ENCODE measurements at regions not wholly inside any gene's neighbourhood (a gene's known extent, or its start where the extent isn't known, plus 50 kb on each side); places are given as distances from the start of the nearest gene placed in this dataset.

DNA sequence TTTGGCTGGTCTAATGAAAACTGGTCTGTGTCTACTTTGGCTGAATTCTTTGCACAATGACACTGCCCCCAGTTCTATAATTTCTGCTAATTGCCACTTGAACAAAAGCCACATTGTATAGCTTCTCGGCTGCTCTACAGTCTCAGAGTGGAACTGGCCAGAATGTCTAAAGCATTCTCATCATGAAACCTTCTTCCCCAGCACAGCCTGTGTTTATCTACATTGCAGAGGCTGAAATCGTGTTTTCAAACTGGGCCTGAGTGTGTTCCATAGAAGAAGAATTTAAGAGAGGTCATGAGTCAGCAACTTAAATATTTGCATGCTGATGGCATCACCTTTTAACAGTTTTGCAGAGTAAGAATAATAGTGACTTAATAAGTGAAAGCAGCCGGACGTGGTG lies 177.2 kb downstream of the BUB3 start:
- intact Hi-C loops (cut with DNase I), result no loop called here
- no peaks in the 10 kb centered on the region for H3K36me3 ChIP-seq
- H3K4me3 ChIP-seq, result no peak overlapping the region
- H3K4me1 ChIP-seq, result no peaks in the 10 kb centered on the region
- no peak for ATAC-seq
- no peak for DNase-seq
- TF ChIP-seq, protein P1, sequence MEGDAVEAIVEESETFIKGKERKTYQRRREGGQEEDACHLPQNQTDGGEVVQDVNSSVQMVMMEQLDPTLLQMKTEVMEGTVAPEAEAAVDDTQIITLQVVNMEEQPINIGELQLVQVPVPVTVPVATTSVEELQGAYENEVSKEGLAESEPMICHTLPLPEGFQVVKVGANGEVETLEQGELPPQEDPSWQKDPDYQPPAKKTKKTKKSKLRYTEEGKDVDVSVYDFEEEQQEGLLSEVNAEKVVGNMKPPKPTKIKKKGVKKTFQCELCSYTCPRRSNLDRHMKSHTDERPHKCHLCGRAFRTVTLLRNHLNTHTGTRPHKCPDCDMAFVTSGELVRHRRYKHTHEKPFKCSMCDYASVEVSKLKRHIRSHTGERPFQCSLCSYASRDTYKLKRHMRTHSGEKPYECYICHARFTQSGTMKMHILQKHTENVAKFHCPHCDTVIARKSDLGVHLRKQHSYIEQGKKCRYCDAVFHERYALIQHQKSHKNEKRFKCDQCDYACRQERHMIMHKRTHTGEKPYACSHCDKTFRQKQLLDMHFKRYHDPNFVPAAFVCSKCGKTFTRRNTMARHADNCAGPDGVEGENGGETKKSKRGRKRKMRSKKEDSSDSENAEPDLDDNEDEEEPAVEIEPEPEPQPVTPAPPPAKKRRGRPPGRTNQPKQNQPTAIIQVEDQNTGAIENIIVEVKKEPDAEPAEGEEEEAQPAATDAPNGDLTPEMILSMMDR (IDR thresholded peaks at IDR 0.05), result no peak
- no peak for TF ChIP-seq POLR2A (IDR thresholded peaks at IDR 0.05)
- 56 to 71% (median 64%) methylated on average over 4 of the region's 4 CpGs for WGBS, 4 donors
- H3K27ac ChIP-seq, result no peak overlapping the region
- H3K9me3 ChIP-seq, result peaks cover 0 to 6% (median 0%) of the 10 kb centered on the region in 12 donors
- peaks cover 0 to 4% (median 0%) of the 10 kb centered on the region in 9 donors for H3K27me3 ChIP-seq

- 86 to 93% (median 92%) methylated on average over 1 of the region's 1 CpG for WGBS, 4 donors
- Histone ChIP-seq H3K36me3 (no peaks in the 10 kb centered on the region), H3K4me3 (no peak overlapping the region), H3K4me1 (no peaks in the 10 kb centered on the region), H3K27me3 (peaks cover 0 to 4% (median 0%) of the 10 kb centered on the region in 9 donors), H3K9me3 (no peaks in the 10 kb centered on the region), H3K27ac (no peak overlapping the region)
- no peak for DNase-seq
- TF ChIP-seq, protein P1 (IDR thresholded peaks at IDR 0.05), result no peak
- no peak for TF ChIP-seq POLR2A (IDR thresholded peaks at IDR 0.05)
- no peak for ATAC-seq
- intact Hi-C loops (cut with DNase I), result no loop called here
Observed at GRCh38 chr10:123346581-123346980, 192.4 kb downstream of the BUB3 start.

DNA sequence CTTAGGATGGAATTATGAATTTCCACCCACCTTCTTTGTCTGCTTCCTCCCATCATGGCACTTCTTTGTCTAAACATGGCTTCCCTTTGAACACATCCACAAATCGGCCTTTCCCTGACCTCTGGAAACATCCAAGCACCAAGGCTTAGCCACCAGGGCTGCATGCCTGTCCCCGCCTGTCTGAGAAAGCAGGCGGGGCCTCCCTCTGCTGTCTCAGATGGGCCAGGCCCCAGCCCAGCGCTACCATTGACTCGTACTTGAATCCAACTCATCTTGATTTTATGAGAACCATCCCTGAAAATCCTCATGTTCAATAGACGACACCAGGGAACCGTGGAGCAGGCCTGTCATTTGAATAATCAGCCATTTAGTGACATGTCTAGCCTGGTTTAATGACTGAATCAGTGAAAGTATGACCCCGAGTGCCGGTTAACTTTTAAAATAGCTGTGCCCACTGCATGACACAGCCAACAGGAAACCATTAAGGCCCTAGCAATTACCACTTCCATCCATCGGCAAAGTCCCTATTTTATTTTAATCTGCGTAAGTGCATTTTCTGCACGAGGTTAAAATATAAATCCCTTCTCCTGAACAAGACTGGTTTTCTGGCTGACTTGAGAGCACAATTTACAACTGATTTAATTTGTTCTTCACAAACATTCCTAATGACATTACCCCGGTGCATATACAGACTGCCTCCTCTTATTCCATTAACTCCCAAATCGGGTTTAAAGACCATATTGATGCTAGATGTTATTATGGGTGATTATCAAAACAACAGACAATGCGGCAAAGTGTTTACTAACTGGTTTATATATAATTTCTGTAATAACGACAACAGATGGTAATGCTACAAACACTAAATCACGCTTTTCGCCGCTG lies 194.7 kb downstream of the BUB3 start:
- H3K27me3 ChIP-seq, result no peaks in the 10 kb centered on the region
- intact Hi-C loops (cut with DNase I), result no loop called here
- no peak for ATAC-seq
- no peaks in the 10 kb centered on the region for H3K36me3 ChIP-seq
- H3K4me3 ChIP-seq, result no peak overlapping the region
- DNase-seq, result no peak
- H3K27ac ChIP-seq, result no peak overlapping the region
- H3K9me3 ChIP-seq, result no peaks in the 10 kb centered on the region
- H3K4me1 ChIP-seq, result no peaks in the 10 kb centered on the region
- TF ChIP-seq POLR2A (IDR thresholded peaks at IDR 0.05), result no peak
- TF ChIP-seq, protein P1 (IDR thresholded peaks at IDR 0.05), result no peak
- 90 to 94% (median 92%) methylated on average over 19 of the region's 19 CpGs for WGBS, 4 donors

- Histone ChIP-seq H3K27ac (no peak overlapping the region), H3K9me3 (no peaks in the 10 kb centered on the region), H3K4me1 (no peaks in the 10 kb centered on the region), H3K36me3 (no peaks in the 10 kb centered on the region), H3K4me3 (no peak overlapping the region), H3K27me3 (peaks cover 0 to 3% (median 0%) of the 10 kb centered on the region in 9 donors)
- no peak for DNase-seq
- intact Hi-C loops (cut with DNase I), result no loop called here
- WGBS, 4 donors, result 83 to 89% (median 88%) methylated on average over 10 to 17 of the region's 17 CpGs
- ATAC-seq, result peak in 1 of 4 donors; percentile 13
- no peak for TF ChIP-seq POLR2A (IDR thresholded peaks at IDR 0.05)
- TF ChIP-seq, protein P1 (IDR thresholded peaks at IDR 0.05), result no peak
Observed at GRCh38 chr10:123351715-123352114, 197.5 kb downstream of the BUB3 start.
